Ascending aorta (tissue), 2 donors: ENCODE measurements at regions not wholly inside any gene's neighbourhood (a gene's known extent, or its start where the extent isn't known, plus 50 kb on each side); places are given as distances from the start of the nearest gene placed in this dataset.

ENCODE experiments used
- DNase-seq, 2 donors: peaks; one replicate each; pipeline ENCODE4 v3.0.0-alpha.2; 2019; ENCODE audit warnings: low spot score in 2 of 2
- H3K27ac ChIP-seq, 2 donors: fragments of 200-600 bp; sonication (generic); one replicate each; pipeline ENCODE4 v1.5.1; 2016 to 2017; ENCODE audit warnings: mild to moderate bottlenecking in 1 of 2
- H3K27me3 ChIP-seq: fragments of 200-600 bp; sonication (generic); one replicate; pipeline ENCODE4 v1.5.1; 2017
- H3K36me3 ChIP-seq, 2 donors: fragments of 200-600 bp; sonication (generic); one replicate each; pipeline ENCODE4 v1.5.1; 2016
- H3K4me1 ChIP-seq, 2 donors: fragments of 200-600 bp; sonication (generic); one replicate each; pipeline ENCODE4 v1.5.1; 2016 to 2017; ENCODE audit warnings: mild to moderate bottlenecking in 1 of 2
- H3K4me3 ChIP-seq, 2 donors: fragments of 200-600 bp; sonication (generic); one replicate each; pipeline ENCODE4 v1.5.1; 2016 to 2017; ENCODE audit warnings: mild to moderate bottlenecking in 1 of 2
- H3K9me3 ChIP-seq, 2 donors: fragments of 200-600 bp; sonication (generic); one replicate each; pipeline ENCODE4 v1.5.1; 2016
- CTCF ChIP-seq, 3 experiments: fragments of 200-600 bp in 2 of 3; fragments of 450-650 bp in 1 of 3; sonication (generic) in 2 of 3; IDR thresholded peaks; one replicate each; pipeline ENCODE4 v1.5.1; 2016 to 2019; ENCODE audit warnings: antibody characterized with exemption in 3 of 3, mild to moderate bottlenecking in 1 of 3, moderate library complexity in 1 of 3
- intact Hi-C: fragments of 100-400 bp; cut with DNase I; formaldehyde crosslinking; loops from one replicate; pipeline ENCODE4 v1.15.1; 2023

DNA sequence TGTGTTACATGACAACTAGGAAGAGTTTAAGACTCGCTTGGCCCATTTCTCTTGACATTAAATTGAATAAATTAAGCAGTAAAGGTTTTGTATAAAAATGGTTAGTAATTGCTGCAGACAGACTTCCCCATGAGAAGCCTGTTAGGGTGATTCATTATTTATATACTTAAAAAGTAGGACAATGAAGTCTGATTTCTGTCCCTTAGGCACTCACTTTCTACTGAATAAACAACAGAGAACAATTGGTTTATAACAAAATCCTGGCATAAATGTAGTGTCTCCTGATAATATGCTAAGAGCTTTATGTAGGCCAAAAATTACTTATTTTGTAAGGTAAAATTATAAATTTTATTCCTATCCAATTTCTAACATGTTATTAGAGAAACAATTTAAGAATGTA lies 2138.5 kb upstream of the PCDH20 start:
- no peaks in the 10 kb centered on the region for H3K4me1 ChIP-seq
- no peaks in the 10 kb centered on the region for H3K9me3 ChIP-seq
- no peak overlapping the region for H3K27ac ChIP-seq
- no peak overlapping the region for H3K4me3 ChIP-seq
- DNase-seq, result no peak
- no peaks in the 10 kb centered on the region for H3K36me3 ChIP-seq
- no peaks in the 10 kb centered on the region for H3K27me3 ChIP-seq
- TF ChIP-seq CTCF (IDR thresholded peaks at IDR 0.05), result no peak
- intact Hi-C loops, result no loop called here

GRCh38 chr13:63551731-63552130 lies 2136.1 kb upstream of the PCDH20 start:
- TF ChIP-seq CTCF (IDR thresholded peaks at IDR 0.05), result no peak
- H3K4me3 ChIP-seq, result no peak overlapping the region
- intact Hi-C loops, result no loop called here

GRCh38 chr13:63546524-63546923 lies 2130.9 kb upstream of the PCDH20 start:
- no peak for TF ChIP-seq CTCF (IDR thresholded peaks at IDR 0.05)
- Histone ChIP-seq H3K36me3 (no peaks in the 10 kb centered on the region), H3K4me1 (no peaks in the 10 kb centered on the region), H3K9me3 (no peaks in the 10 kb centered on the region), H3K27me3 (no peaks in the 10 kb centered on the region), H3K4me3 (no peak overlapping the region), H3K27ac (no peak overlapping the region)
- intact Hi-C loops, result no loop called here
- DNase-seq, result no peak

More at GRCh38 chr13:63551731-63552130, 2136.1 kb upstream of the PCDH20 start:
- H3K27me3 ChIP-seq, result no peaks in the 10 kb centered on the region
- no peaks in the 10 kb centered on the region for H3K9me3 ChIP-seq
- no peaks in the 10 kb centered on the region for H3K4me1 ChIP-seq
- DNase-seq, result no peak
- H3K36me3 ChIP-seq, result no peaks in the 10 kb centered on the region
- H3K27ac ChIP-seq, result no peak overlapping the region

GRCh38 chr13:63542770-63543169 lies 2127.1 kb upstream of the PCDH20 start:
- intact Hi-C loops, result no loop called here
- Histone ChIP-seq H3K4me3 (no peak overlapping the region), H3K27ac (no peak overlapping the region), H3K4me1 (no peaks in the 10 kb centered on the region), H3K27me3 (no peaks in the 10 kb centered on the region), H3K36me3 (no peaks in the 10 kb centered on the region), H3K9me3 (no peaks in the 10 kb centered on the region)
- TF ChIP-seq CTCF (IDR thresholded peaks at IDR 0.05), result no peak
- no peak for DNase-seq

DNA sequence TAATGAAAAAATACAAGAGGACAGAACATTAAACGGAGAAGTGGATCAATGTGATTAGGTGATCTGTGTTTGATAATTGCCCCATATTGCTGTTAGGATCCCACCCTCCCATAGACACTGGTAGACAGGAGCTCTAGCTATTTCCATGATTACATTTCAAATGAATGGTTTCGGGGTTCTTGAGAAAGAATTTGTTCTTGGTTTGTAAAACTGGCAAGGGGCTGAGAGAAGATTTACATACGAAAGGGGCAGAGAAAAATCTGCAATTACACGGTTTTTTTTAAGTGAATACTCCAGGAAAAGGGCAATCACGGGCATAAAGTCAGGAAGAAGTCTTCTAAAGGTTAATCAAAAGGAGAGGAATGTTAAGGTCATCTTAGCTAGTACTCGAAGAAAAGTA lies 2125.7 kb upstream of the PCDH20 start:
- no peak for DNase-seq
- intact Hi-C loops, result no loop called here

More for the DNA sequence above, 2125.7 kb upstream of the PCDH20 start:
- TF ChIP-seq CTCF (IDR thresholded peaks at IDR 0.05), result no peak
- Histone ChIP-seq H3K4me1 (no peaks in the 10 kb centered on the region), H3K9me3 (no peaks in the 10 kb centered on the region), H3K27ac (no peak overlapping the region), H3K36me3 (no peaks in the 10 kb centered on the region), H3K4me3 (no peak overlapping the region), H3K27me3 (no peaks in the 10 kb centered on the region)
